HG03045 (cell line): ENCODE measurements at regions not wholly inside any gene's neighbourhood (a gene's known extent, or its start where the extent isn't known, plus 50 kb on each side); places are given as distances from the start of the nearest gene placed in this dataset.

Source experiments
- ATAC-seq: cut with Tn5 transposase; IDR thresholded peaks from one replicate; pipeline ENCODE4 v1.9.1; 2021; ENCODE audit warnings: mild to moderate bottlenecking, moderate library complexity; ENCODE audit not compliant: unreplicated experiment

GRCh38 chr2:56444339-56444738, 260.5 kb downstream of the CCDC85A start:
- no peak for ATAC-seq

- ATAC-seq, result no peak
These were observed 264.7 kb downstream of the CCDC85A start for GRCh38 chr2:56448403-56449001.

GRCh38 chr2:56449002-56449431, 265.2 kb downstream of the CCDC85A start:
- ATAC-seq, result no peak

DNA sequence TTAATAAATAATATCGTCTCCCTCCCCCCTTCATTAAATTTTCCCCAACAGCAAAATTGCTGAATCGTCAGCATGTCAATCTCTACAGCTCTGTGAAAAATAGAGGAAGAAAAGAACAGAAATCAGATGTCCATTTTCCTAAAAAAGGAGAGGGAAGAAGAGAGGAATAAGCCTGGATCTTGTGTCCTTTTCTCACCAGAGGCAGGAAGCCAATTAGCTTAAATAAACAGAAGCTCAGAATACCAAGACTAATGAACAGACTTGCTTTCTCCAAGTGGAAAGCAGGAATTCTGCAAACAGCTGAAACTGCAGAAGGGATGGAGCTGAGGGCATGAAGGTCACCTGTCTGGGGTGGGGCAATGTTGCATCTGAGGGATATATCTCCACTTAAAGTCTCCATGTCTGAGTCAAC, 265.7 kb downstream of the CCDC85A start:
- no peak for ATAC-seq

DNA sequence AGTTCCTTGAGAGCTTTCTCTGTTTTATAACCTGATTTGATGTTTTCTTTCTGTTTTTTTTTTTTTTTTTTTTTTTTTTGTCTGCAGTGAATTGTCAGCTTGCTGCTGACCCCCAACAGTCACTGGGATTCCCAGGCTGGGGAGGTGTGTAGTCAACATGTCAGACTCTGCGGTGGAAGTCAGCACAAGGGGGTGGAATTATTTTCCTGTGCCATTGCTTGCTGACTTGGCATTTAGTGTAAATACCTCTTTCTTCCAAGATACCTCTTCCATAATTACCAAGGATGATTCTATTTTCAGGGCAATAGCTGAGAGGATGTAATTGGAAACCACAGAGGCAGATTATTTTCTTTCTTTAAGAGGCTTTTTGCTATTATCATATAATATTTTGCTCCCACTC, 266.3 kb downstream of the CCDC85A start:
- ATAC-seq, result no peak

DNA sequence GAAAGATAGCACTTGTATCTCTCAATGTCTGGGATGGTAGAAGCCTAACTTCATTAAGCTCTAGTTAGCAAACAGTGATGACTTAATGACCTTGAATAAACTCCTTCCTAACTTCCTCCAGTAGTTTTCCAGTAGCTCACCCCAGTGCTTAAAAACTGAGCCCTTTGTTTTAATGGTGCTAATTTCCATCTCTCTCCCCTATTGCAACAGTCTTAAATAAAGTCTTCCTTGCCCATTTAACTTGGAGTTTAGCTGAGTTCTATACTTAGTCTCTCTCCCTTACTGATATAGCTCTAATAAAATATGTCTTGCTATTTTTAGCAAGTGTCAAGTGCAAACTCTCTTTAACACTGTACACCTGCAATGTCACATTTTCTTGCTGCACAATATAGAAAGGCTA, 267.0 kb downstream of the CCDC85A start:
- ATAC-seq, result no peak

DNA sequence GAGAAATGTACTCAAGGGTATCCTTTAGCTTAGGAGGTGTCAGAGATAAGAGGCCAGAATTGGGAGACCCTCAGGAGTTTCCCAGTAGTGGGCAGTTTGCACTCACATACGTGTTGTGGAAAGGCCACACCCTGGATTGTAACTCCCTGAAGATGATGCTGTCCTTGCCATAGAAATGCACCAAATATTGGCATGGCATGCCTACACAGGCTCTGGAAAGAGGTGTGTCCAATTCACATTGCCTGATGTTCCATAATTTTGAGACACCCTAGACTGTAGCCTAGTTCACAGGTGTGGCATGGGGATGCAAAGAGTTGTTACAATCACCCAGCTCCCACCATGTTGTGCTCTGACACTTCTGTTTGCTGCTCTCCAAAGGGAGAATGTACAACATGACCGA, 271.9 kb downstream of the CCDC85A start:
- no peak for ATAC-seq

- ATAC-seq, result no peak
These were observed 273.0 kb downstream of the CCDC85A start for GRCh38 chr2:56456791-56457190.

DNA sequence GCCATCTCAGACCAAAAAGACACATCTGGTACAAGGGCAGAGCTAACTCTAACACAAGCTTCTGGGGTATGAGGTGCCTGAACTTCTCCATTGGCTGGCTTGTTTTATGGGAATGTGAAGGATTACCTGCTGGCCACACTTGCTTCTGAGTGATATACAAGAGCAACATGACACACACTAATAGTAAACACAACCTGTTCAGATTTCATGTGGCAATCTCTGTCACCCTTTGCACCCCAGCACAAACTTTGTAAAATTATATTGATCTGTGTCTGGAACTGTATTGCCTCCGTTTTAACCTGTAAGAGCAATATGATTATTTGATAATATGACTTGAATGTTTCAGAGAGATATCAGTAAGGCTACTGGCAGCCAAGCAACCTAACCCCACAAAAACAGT, 276.7 kb downstream of the CCDC85A start:
- ATAC-seq, result no peak

GRCh38 chr2:56464066-56464465, 280.3 kb downstream of the CCDC85A start:
- no peak for ATAC-seq

GRCh38 chr2:56464613-56465012, 280.8 kb downstream of the CCDC85A start:
- no peak for ATAC-seq

- no peak for ATAC-seq
These were observed 281.7 kb downstream of the CCDC85A start for GRCh38 chr2:56465491-56465890.

- ATAC-seq, result no peak
These were observed 289.7 kb downstream of the CCDC85A start for GRCh38 chr2:56473524-56473923.

DNA sequence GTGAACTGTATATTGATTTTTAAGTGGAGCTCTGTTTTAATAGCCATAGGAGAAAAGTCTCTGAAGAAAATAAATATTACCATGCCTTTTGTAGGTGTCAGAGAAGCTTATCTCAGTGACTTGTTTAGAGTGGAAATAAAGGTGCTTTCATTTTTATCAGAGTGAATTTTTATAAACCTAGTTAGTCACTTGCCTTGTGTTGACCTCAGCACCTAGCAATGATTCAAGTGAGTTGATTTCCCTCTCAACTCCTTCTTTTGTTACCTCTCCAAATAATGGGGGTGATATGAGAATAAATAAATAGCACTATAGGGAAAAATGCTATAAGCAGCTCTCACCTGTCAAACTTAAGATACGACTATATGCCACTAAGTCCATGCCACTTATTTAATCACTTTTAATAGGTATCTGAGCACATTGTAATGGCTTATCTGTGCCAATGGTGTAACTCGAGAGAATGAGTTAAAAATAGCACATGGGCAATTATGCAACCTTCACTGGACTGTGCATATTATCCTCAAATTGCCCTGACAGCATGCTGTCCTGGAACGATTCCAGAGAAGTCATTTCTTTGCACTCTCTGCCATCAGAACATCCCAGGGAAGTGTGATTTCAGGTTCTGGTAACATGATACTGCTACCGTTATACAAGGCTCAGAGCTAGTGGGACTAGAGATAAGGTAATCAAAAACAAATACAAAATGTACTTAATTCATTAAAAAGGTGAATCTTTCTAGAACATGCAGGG, 290.8 kb downstream of the CCDC85A start:
- ATAC-seq, result no peak

- ATAC-seq, result no peak
These were observed 291.4 kb downstream of the CCDC85A start for GRCh38 chr2:56475191-56475590.

DNA sequence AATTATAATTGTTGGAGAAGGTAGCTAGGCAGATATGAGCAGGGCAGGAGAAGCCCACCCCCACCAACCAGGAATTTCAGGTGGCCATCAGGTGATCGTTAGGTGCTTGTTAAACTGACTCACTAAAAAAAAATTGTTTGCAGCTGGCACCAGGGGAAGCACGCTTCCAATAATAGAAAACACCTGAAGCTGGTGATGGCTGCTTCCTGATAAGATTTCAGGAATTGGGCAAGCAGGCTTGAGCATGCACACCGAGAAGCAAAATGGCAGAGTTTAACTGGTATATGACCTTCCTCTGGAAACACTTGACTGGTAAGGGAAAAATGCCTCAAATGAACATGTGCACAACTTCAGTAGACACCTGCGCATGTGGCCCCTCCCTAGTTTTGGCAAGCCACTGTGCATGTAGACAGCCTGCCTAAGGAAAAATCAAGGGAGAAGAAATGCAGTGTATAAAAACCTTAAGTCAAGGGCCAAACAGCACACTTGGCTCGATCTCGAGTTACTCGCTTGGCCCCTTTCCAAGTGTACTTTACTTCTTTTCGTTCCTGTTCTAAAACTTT, 292.8 kb downstream of the CCDC85A start:
- ATAC-seq, result no peak

- ATAC-seq, result no peak
These were observed 294.2 kb downstream of the CCDC85A start for GRCh38 chr2:56478027-56478426.

- ATAC-seq, result no peak
These were observed 299.3 kb downstream of the CCDC85A start for GRCh38 chr2:56483081-56483480.

GRCh38 chr2:56484906-56485305, 301.1 kb downstream of the CCDC85A start:
- ATAC-seq, result no peak

DNA sequence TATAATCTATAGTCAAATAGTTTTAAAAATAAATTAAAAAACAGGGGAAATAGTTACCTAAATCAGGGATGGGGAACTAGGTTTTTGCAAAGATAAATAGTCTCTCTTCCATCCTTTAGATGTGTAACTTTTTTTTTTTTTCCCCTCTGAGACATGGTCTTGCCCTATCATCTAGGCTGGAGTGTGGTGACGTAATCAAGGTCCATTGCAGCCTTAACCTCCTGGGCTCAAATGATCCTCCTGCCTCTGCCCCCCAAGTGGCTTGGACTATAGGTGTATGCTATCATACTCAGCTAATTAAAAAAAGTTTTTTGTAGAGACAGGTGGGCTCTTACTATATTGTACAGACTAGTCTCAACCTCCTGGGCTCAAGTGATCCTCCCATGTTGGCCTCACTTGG, 316.5 kb downstream of the CCDC85A start:
- ATAC-seq, result no peak

- no peak for ATAC-seq
These were observed 318.8 kb downstream of the CCDC85A start for GRCh38 chr2:56502616-56503015.

GRCh38 chr2:56505885-56506284, 322.1 kb downstream of the CCDC85A start:
- no peak for ATAC-seq
